Stimulated activated CD8-positive, alpha-beta memory T cell treated with anti-CD3 and anti-CD28 coated beads, Interleukin-12 subunit alpha, Interleukin-12 subunit beta, amount 100 ng/mL, for 24 hours (primary cell): ENCODE measurements at regions not wholly inside any gene's neighbourhood (a gene's known extent, or its start where the extent isn't known, plus 50 kb on each side); places are given as distances from the start of the nearest gene placed in this dataset.

Experiments used
- DNase-seq: peaks from one replicate; pipeline ENCODE4 v3.0.0-alpha.2; 2020; ENCODE audit errors: extremely low read depth

DNA sequence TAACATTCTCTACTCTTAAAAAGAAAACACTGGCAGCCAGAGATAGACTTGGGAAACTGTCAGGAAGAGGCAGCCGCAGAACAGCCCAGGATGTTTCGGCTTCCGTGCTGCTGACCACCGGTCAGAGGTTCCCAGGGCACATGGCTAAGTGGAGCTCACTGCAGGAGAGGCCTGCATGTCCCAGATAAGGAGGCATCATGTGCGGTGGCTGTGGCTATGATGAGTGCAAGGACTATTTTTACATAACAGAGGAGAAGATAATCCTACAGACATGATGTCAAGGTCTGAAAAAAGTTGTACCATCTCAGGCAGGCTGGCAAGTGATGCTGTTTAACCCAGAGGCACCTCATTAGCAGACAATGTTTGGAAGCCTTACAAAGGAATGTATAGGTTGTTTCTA, 252.3 kb downstream of the CYRIA start:
- DNase-seq, result no peak

DNA sequence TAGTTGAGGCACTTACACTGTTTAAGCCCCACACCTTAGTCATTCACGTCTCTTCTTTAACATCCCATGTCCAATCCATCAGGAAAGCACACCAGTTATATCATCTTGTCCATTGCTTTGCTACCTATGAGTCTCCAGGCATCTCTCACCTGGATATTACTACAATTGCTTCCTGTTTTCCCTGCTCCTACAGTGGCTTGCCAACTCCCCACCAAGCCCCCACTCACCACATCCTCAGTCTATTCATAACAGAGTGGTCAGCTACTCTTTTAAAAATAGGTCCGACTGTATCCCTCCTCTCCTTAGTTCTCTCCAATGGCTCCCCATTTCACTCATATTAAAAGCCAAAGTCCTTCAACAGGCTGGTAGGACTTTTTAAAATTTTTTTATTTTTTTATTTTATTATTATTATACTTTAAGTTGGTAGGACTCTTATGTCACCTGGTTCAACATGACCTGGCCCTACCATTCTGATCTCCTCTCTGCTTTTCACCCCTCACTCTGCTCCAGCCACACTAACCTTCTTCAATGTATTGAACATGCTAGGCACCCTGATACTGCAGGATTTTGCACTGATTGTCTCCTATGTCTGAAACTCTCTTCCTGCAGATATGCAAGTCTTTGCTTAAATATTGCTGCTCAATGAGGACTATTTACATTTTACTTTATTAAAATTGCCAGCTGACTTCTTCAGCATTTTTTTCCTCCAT, 253.2 kb downstream of the CYRIA start:
- DNase-seq, result no peak

DNA sequence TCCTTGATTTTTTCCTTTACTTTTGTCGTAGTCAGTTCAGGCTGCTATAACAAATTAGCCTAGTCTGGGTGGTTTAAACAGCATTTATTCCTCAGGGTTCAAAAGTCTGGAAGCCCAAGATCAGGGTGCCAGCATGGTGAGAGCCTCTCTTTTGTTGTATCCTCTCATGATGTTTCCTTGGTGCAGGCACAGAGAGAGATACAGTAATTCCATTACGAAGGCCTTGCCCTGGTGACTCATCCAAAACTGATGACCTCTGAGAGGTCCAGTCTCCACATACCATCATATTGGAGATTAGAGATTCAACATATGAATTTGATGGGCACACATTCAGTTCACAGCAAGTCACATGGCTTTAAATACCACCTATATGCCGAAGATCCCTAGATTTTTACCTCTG, 253.8 kb downstream of the CYRIA start:
- DNase-seq, result no peak

DNA sequence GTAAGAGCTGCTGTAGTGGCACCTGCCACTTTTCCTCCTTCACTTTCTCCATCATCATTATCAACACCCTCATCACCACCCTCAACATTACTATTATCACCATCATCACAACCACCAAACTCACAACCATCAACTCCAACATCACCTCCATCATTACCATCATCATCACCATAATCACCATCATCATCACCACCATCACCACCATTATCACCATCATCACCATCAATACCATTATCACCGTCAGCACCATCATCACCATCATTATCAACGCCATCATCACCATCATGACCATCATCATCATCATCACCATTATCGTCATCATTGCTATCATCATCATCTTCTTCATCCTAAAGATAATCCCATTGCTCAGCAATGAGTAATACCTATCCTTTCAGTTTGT, 255.8 kb downstream of the CYRIA start:
- no peak for DNase-seq

- no peak for DNase-seq
Observed at GRCh38 chr2:16409006-16409390, 256.6 kb downstream of the CYRIA start.

GRCh38 chr2:16408331-16409005, 257.2 kb downstream of the CYRIA start:
- no peak for DNase-seq

GRCh38 chr2:16407358-16407757, 258.3 kb downstream of the CYRIA start:
- no peak for DNase-seq

GRCh38 chr2:16406496-16407289, 258.9 kb downstream of the CYRIA start:
- DNase-seq, result no peak

GRCh38 chr2:16405551-16405950, 260.1 kb downstream of the CYRIA start:
- DNase-seq, result no peak

DNA sequence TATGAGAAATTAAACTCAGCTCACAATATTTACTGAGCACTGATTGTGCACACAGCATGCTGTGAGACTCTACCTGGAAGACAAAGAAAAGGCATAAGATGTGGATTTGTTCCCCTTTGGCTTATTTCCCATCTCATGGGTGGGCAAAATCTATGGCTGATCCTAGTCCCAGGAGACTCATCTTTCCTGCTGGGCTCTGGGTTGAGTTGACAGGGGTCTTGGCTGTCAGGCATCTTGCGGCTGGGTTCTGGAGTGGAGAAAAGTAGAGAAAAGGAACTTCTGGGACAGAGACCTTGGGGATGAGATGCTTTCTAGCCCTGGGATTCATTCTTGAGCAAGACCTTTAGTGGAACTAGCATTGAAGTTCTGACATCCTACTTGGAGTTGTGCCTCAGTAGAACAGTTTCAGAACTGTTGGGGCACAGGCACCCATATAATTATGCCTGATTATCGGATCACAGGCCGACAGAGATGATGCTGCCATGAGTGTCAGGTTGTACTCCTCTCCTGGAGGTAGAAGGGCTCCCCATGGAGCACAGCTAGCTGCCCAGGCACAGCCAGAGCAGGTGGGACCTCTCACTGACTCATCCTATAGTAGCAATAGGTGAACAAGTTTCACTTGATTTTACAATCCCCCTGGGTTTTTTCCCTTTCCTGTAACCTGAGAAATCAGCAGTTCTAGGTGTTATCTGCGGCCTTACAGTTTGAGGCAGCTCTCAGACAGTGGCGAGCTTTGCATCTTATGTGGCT, 260.9 kb downstream of the CYRIA start:
- DNase-seq, result no peak

- no peak for DNase-seq
Observed at GRCh38 chr2:16404146-16404545, 261.5 kb downstream of the CYRIA start.

GRCh38 chr2:16402891-16403290, 262.7 kb downstream of the CYRIA start:
- DNase-seq, result no peak

GRCh38 chr2:16401761-16402300, 263.8 kb downstream of the CYRIA start:
- DNase-seq, result no peak

DNA sequence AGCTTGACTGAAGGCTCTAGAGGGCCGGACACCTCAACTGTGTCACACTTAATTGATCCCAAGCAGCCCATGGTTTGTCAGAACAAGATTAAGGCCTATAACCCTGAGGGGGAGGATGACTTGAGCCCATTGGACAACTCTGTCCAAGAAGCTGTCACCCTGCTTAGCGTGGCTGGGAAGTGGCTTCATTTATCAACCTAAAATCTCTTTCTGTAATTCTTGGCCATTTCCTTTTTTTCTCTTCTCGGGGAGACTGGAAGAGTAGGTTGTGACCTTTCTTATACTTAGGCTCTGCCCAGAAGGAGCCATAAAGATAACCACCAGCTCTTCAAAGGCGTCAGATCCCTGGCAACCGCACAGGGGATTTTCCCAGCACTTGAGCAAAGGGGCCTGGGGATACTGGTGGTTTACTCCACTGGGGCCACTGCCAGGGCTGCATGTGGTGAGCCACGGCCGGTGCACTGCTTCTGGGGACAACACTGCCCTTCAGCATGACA, 265.5 kb downstream of the CYRIA start:
- DNase-seq, result no peak

DNA sequence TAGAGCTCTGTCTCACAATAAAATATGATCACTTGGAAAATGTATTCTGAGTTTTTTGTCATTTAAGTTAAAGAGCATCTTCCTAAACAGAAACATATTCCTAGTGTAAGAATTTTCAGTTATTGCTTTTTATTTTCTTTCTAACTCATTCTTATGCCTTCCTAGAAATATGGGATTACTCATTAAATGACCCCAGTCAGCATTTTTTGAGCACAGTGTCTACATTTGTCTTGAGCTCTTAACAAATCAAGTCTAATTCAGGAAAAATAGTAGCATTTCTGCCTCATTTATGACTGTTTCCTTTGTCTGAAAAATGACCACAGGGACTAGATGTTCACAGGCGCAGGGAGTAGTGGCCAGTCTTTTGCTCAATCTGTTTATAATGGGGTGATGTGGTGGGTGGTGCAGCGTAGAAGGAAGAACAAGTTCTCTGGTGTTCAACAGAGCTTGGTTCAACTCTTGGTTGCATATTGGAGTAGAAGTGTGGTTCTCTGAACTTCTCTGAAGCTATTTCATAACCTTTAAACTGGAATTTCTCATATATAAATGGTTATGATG, 267.1 kb downstream of the CYRIA start:
- DNase-seq, result no peak

DNA sequence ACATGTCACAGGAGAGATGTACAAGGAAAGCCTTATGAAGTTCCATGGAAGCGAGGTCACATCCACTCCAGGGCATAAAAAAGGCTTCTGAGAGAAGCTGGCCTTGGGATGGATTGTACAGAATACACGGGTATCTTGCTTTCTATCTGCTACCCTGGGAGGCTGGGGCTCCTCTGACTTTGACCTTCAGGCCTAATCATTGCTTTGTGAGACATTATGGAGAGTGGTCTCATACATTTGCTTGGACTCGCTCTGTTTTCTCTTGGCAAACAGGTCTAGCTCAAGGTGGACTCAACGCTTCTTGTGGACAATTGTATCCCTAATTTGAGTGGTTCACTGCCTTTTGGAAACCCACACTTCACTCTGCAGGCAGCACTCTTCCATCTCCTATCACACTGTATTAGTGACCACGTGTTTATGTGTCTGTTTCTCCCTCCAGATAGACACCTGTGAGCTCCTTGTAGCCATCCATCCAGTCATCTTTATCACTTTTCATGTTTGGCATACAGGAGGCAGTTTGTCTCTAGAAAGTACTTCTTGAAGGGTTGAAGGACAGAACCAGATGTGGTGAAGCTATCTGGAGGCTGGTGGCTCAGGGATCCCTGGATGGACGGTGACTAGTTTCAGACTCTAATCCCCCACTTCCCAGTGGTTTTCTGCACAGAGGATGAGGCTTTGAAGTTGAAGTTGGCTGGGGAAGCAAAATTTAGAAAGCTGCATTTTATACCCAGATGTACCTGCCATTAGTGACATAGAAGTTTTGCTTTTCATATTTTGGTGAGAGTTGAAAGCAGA, 267.8 kb downstream of the CYRIA start:
- no peak for DNase-seq

DNA sequence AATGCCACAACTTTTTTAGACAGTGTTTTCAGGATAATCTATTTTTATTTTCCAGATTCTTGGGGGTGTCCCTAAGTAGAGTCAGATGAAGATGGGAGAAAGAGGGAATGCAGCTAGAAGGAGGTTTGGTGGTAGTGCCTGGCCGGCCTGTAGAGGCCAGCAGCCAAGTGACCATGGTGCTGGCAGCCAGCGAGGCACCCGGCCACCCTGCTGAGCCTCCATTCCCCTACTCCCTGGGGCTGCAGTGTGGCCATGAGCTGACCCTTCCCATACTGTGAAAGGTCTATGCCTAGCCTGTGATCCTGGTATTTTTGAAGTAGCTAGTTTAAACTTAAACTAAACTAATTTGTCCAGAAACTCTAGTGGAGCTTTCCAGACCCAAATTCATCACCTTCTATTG, 268.6 kb downstream of the CYRIA start:
- no peak for DNase-seq

DNA sequence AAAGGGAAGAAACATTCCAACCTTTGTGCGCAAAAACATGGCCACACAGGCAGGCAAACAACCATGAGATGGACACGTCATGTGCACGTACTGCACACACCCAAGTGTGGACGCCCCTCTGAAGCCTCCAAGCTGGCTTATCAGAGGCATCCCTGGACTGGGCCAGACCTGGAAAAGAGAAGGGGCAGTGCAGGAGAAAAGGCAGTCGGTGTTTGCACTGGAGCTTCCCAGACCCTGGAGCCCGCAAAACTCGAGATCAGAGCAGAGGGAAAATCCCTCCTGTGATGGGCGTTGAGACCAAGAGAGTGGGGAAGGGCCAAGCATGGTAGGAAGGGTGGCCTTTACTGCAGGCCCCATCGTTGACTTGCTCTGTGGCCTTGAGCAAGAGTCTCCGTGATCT, 269.5 kb downstream of the CYRIA start:
- no peak for DNase-seq

- no peak for DNase-seq
Observed at GRCh38 chr2:16395601-16396000, 270.0 kb downstream of the CYRIA start.

DNA sequence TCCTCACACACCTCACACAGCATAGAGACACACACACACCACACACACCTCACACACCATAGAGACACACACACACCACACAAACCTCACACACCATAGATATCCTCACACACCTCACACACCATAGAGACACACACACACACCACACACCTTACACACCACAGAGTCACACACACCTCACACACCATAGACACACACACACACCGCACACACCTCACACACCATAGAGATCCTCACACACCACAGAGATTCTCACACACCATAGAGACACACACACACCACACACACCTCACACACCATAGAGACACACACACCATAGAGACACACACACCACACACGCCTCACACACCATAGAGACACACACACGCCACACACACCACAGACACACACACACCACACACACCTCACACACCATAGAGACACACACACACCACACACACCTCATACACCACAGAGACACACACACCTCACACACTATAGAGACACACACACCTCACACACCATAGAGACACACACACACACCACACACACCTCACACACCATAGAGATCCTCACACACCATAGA, 270.6 kb downstream of the CYRIA start:
- no peak for DNase-seq
